IMR-90 (cell line): ENCODE measurements at regions not wholly inside any gene's neighbourhood (a gene's known extent, or its start where the extent isn't known, plus 50 kb on each side); places are given as distances from the start of the nearest gene placed in this dataset.

ENCODE experiments used
- ATAC-seq: fragments of 200-7000 bp; cut with Tn5 transposase; 2 replicates; pipeline ENCODE4 v1.9.1; 2020; ENCODE audit warnings: low read depth, mild to moderate bottlenecking, moderate library complexity
- BruUV-seq: library from RNA; stranded (reverse); fragments of 400-500 nt; replicated peaks from 2 replicates; lab custom pipeline; 2021; lab: Mats Ljungman, UMichigan
- CTCF ChIA-PET: fragments of 300-600 bp; formaldehyde crosslinking; extraction: SDS; loops from one replicate; lab custom pipeline; 2021; ENCODE audit warnings: antibody characterized with exemption; lab: Yijun Ruan, JAX
- POLR2A ChIA-PET: fragments of 300-600 bp; sonication (Branson Sonifier 250); formaldehyde crosslinking; loops from one replicate; lab custom pipeline; 2022; ENCODE audit warnings: antibody characterized with exemption; ENCODE audit not compliant: unreplicated experiment; lab: Charles Lee
- DNase-seq: peaks from one replicate; pipeline ENCODE4 v3.0.0; 2013
- H2AFZ ChIP-seq: replicated peaks from 2 replicates; pipeline ENCODE3; 2013; ENCODE audit warnings: low read length, mild to moderate bottlenecking; ENCODE audit not compliant: poor library complexity
- H2AK5ac ChIP-seq: 2 replicates; pipeline ENCODE4 v1.6.1; 2013; ENCODE audit warnings: low read depth, low read length, inconsistent platforms
- H2AK9ac ChIP-seq: replicated peaks from 2 replicates; pipeline ENCODE3; 2013; ENCODE audit warnings: mild to moderate bottlenecking, low read depth, low read length, moderate library complexity; ENCODE audit not compliant: poor library complexity
- H2BK120ac ChIP-seq: 2 replicates; pipeline ENCODE4 v1.6.1; 2013; ENCODE audit warnings: low read depth, low read length, inconsistent platforms
- H2BK15ac ChIP-seq: 3 replicates; pipeline ENCODE4 v1.6.1; 2013; ENCODE audit warnings: low read depth, low read length, inconsistent platforms
- H2BK20ac ChIP-seq: 2 replicates; pipeline ENCODE4 v1.6.1; 2013; ENCODE audit warnings: low read depth, mild to moderate bottlenecking, inconsistent platforms, low read length, moderate library complexity
- H2BK5ac ChIP-seq: 2 replicates; pipeline ENCODE4 v1.6.1; 2013; ENCODE audit warnings: mild to moderate bottlenecking, low read depth, low read length, inconsistent platforms; ENCODE audit not compliant: poor library complexity, severe bottlenecking
- H3K14ac ChIP-seq: replicated peaks from 2 replicates; pipeline ENCODE4 v1.6.1; 2013; ENCODE audit warnings: low read depth, low read length, inconsistent platforms
- H3K18ac ChIP-seq: 2 replicates; pipeline ENCODE4 v1.6.1; 2013; ENCODE audit warnings: low read depth, low read length, control low read depth
- H3K23ac ChIP-seq: 2 replicates; pipeline ENCODE4 v1.6.1; 2013; ENCODE audit warnings: low read depth, low read length, inconsistent platforms
- H3K27ac ChIP-seq: 2 replicates; pipeline ENCODE4 v1.5.1; 2013; ENCODE audit warnings: mild to moderate bottlenecking, control low read depth, low read length; ENCODE audit not compliant: insufficient read depth
- H3K27me3 ChIP-seq: 2 replicates; pipeline ENCODE4 v1.6.1; 2013; ENCODE audit warnings: low read length; ENCODE audit not compliant: control insufficient read depth, insufficient read depth
- H3K36me3 ChIP-seq: 2 replicates; pipeline ENCODE4 v1.6.1; 2013; ENCODE audit warnings: low read length, mixed read lengths; ENCODE audit not compliant: control insufficient read depth, insufficient read depth
- H3K4ac ChIP-seq: 2 replicates; pipeline ENCODE4 v1.6.1; 2013; ENCODE audit warnings: low read depth, low read length, inconsistent platforms
- H3K4me1 ChIP-seq: 2 replicates; pipeline ENCODE4 v1.6.1; 2013; ENCODE audit warnings: low read length, mixed read lengths; ENCODE audit not compliant: control insufficient read depth, insufficient read depth
- H3K4me2 ChIP-seq: 2 replicates; pipeline ENCODE4 v1.6.1; 2013; ENCODE audit warnings: low read depth, mild to moderate bottlenecking, control low read depth, low read length, moderate library complexity
- H3K4me3 ChIP-seq: 2 replicates; pipeline ENCODE4 v1.5.1; 2013; ENCODE audit warnings: low read depth, mild to moderate bottlenecking, control low read depth, low read length, moderate library complexity; ENCODE audit not compliant: insufficient read depth
- H3K56ac ChIP-seq: 2 replicates; pipeline ENCODE4 v1.6.1; 2013; ENCODE audit warnings: low read length, inconsistent platforms; ENCODE audit not compliant: insufficient read depth; ENCODE audit errors: extremely low read depth
- H3K79me1 ChIP-seq, 2 experiments: 2 replicates each; pipeline ENCODE4 v1.6.1; 2013; ENCODE audit warnings: low read length in 2 of 2, inconsistent platforms in 1 of 2, low read depth in 1 of 2
- H3K9ac ChIP-seq: 2 replicates; pipeline ENCODE4 v1.6.1; 2013; ENCODE audit warnings: low read depth, low read length, control low read depth
- H3K9me1 ChIP-seq: 2 replicates; pipeline ENCODE4 v1.6.1; 2013; ENCODE audit warnings: low read length, inconsistent platforms; ENCODE audit not compliant: insufficient read depth
- H3K9me3 ChIP-seq: 2 replicates; pipeline ENCODE4 v1.6.1; 2013; ENCODE audit warnings: low read length; ENCODE audit not compliant: control insufficient read depth, insufficient read depth
- H4K20me1 ChIP-seq: 2 replicates; pipeline ENCODE4 v1.6.1; 2013; ENCODE audit warnings: low read length, inconsistent platforms; ENCODE audit not compliant: insufficient read depth
- H4K5ac ChIP-seq: 2 replicates; pipeline ENCODE4 v1.6.1; 2013; ENCODE audit warnings: mild to moderate bottlenecking, low read depth, low read length, control low read depth
- H4K8ac ChIP-seq, 2 experiments: 2 replicates each; pipeline ENCODE4 v1.6.1; 2013; ENCODE audit warnings: low read depth in 2 of 2, low read length in 2 of 2, control low read depth in 1 of 2, inconsistent platforms in 1 of 2
- H4K91ac ChIP-seq: 2 replicates; pipeline ENCODE4 v1.6.1; 2013; ENCODE audit warnings: low read depth, low read length, inconsistent platforms; ENCODE audit not compliant: insufficient read depth
- BHLHE40 ChIP-seq: fragments of 150-350 bp; IDR thresholded peaks from 2 replicates; pipeline ENCODE4 v1.6.1; 2016; ENCODE audit warnings: mild to moderate bottlenecking, low read depth, low read length
- CEBPB ChIP-seq: IDR thresholded peaks from 2 replicates; pipeline ENCODE4 v1.6.1; 2012; ENCODE audit warnings: low read depth, low read length, improper control_type of control experiment
- CHD1 ChIP-seq: IDR thresholded peaks from 2 replicates; pipeline ENCODE4 v1.6.1; 2012; ENCODE audit warnings: low read depth, low read length, improper control_type of control experiment
- FOS ChIP-seq: fragments of 150-350 bp; IDR thresholded peaks from 2 replicates; pipeline ENCODE4 v1.6.1; 2016; ENCODE audit warnings: low read depth, low read length
- MAFK ChIP-seq: IDR thresholded peaks from 2 replicates; pipeline ENCODE4 v1.6.1; 2012; ENCODE audit warnings: low read depth, low read length, improper control_type of control experiment
- MAZ ChIP-seq: IDR thresholded peaks from 2 replicates; pipeline ENCODE4 v1.6.1; 2012; ENCODE audit warnings: low read depth, mild to moderate bottlenecking, low read length, improper control_type of control experiment, moderate library complexity, borderline replicate concordance
- MXI1 ChIP-seq: IDR thresholded peaks from 2 replicates; pipeline ENCODE4 v1.6.1; 2012; ENCODE audit warnings: low read depth, mild to moderate bottlenecking, low read length, moderate library complexity, borderline replicate concordance
- NFE2L2 ChIP-seq: fragments of 150-350 bp; IDR thresholded peaks from 2 replicates; pipeline ENCODE4 v1.6.1; 2016; ENCODE audit warnings: low read depth, mild to moderate bottlenecking, low read length
- POLR2A ChIP-seq: IDR thresholded peaks from 2 replicates; pipeline ENCODE4 v1.6.1; 2012; ENCODE audit warnings: mild to moderate bottlenecking, low read depth, low read length
- RCOR1 ChIP-seq: IDR thresholded peaks from 2 replicates; pipeline ENCODE4 v1.6.1; 2012; ENCODE audit warnings: mild to moderate bottlenecking, low read length, improper control_type of control experiment; ENCODE audit not compliant: insufficient replicate concordance
- RFX5 ChIP-seq: IDR thresholded peaks from 2 replicates; pipeline ENCODE4 v1.8.0; 2012; ENCODE audit warnings: low read depth, mild to moderate bottlenecking, low read length, moderate library complexity
- WGBS, 2 experiments: methylation state at CpG; one replicate each; pipeline versions ENCODE4 v1.1.5 to v1.1.7; 2013; ENCODE audit warnings: missing lambda C conversion rate in 2 of 2; ENCODE audit not compliant: insufficient read length in 1 of 2; ENCODE audit errors: extremely low coverage in 2 of 2; 5-methylcytosine and 5-hydroxymethylcytosine counted together
- dilution Hi-C: fragments of 300-500 bp; cut with HindIII; formaldehyde crosslinking; loops from one replicate; pipeline ENCODE4 v1.14.3; 2018; ENCODE audit warnings: low sequenced_read_pairs; ENCODE audit not compliant: unreplicated experiment
- in situ Hi-C: fragments of 300-500 bp; cut with MboI; formaldehyde crosslinking; loops from 3 replicates; pipeline ENCODE4 v1.14.3; 2019; ENCODE audit warnings: low sequenced_read_pairs, inconsistent platforms, mixed read lengths
- intact Hi-C: fragments of 100-400 bp; cut with micrococcal nuclease; formaldehyde crosslinking; loops from 2 replicates; pipeline ENCODE4 v1.10.0; 2022
- TF ChIP-seq, protein P1 (sequence below): fragments of 150-350 bp; IDR thresholded peaks from 2 replicates; pipeline ENCODE4 v1.6.1; 2017; ENCODE audit warnings: mild to moderate bottlenecking, antibody characterized with exemption, low read length, low read depth
- TF ChIP-seq, protein P2 (sequence below): fragments of 150-350 bp; IDR thresholded peaks from 2 replicates; pipeline ENCODE4 v1.6.1; 2016; ENCODE audit warnings: low read depth, mild to moderate bottlenecking, low read length, moderate library complexity, borderline replicate concordance

DNA sequence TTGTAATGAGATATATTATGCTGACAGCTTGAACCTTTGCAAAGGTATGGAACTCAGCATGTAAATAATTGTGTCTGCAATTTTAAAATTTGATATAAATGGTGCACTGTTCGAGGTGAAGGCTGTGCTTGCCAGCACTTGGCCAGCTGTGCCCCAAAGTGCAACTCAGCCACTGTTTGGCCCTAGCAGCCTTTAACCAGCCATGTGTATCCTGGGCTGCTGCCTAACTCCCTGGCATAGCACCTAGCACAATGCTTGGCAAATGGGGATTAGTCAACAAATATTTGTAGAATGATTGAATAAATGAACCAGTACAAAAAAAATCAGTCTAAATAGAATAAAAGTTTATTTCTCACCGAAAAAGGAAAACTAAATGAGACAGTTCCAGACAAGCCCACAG lies 83.8 kb upstream of the ZIC3 start:
- in situ Hi-C loops (no loop called here), dilution Hi-C loops (no loop called here), intact Hi-C loops (no loop called here)
- no peaks in the 10 kb centered on the region for H3K4me1 ChIP-seq
- ATAC-seq = no peak
- H3K9me1 ChIP-seq = no peaks in the 10 kb centered on the region
- no peak overlapping the region for H3K4me3 ChIP-seq
- H2BK20ac ChIP-seq = no peak overlapping the region
- no peaks in the 10 kb centered on the region for H3K9me3 ChIP-seq
- H4K8ac ChIP-seq = no peak overlapping the region
- no peaks in the 10 kb centered on the region for H3K79me1 ChIP-seq
- no peak overlapping the region for H4K91ac ChIP-seq
- no peak overlapping the region for H3K14ac ChIP-seq
- POLR2A ChIA-PET = no interaction called here
- no peaks in the 10 kb centered on the region for H4K20me1 ChIP-seq
- WGBS, 2 experiments = no CpG with 5 or more reads among the region's 2 CpGs
- no TSS peak for BruUV-seq
- TF ChIP-seq NFE2L2 = no peak
- no peak for TF ChIP-seq MXI1
- TF ChIP-seq, protein P1, sequence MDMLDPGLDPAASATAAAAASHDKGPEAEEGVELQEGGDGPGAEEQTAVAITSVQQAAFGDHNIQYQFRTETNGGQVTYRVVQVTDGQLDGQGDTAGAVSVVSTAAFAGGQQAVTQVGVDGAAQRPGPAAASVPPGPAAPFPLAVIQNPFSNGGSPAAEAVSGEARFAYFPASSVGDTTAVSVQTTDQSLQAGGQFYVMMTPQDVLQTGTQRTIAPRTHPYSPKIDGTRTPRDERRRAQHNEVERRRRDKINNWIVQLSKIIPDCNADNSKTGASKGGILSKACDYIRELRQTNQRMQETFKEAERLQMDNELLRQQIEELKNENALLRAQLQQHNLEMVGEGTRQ = no peak
- no peak for TF ChIP-seq RFX5
- TF ChIP-seq MAFK = no peak
- TF ChIP-seq BHLHE40 = no peak
- TF ChIP-seq, protein P2, sequence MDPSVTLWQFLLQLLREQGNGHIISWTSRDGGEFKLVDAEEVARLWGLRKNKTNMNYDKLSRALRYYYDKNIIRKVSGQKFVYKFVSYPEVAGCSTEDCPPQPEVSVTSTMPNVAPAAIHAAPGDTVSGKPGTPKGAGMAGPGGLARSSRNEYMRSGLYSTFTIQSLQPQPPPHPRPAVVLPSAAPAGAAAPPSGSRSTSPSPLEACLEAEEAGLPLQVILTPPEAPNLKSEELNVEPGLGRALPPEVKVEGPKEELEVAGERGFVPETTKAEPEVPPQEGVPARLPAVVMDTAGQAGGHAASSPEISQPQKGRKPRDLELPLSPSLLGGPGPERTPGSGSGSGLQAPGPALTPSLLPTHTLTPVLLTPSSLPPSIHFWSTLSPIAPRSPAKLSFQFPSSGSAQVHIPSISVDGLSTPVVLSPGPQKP = no peak
- no peak for TF ChIP-seq RCOR1
- no peak for TF ChIP-seq POLR2A
- TF ChIP-seq FOS = no peak
- no peak for TF ChIP-seq MAZ
- no peak for TF ChIP-seq CHD1
- TF ChIP-seq CEBPB = no peak
- no peak overlapping the region for H2BK120ac ChIP-seq
- H3K18ac ChIP-seq = no peak overlapping the region
- no peak overlapping the region for H2AFZ ChIP-seq
- CTCF ChIA-PET = no interaction called here
- H3K4ac ChIP-seq = no peak overlapping the region
- no peaks in the 10 kb centered on the region for H3K36me3 ChIP-seq
- DNase-seq = no peak
- H2AK9ac ChIP-seq = no peak overlapping the region
- no peak overlapping the region for H3K4me2 ChIP-seq
- H2BK5ac ChIP-seq = no peak overlapping the region
- no peak overlapping the region for H3K56ac ChIP-seq
- H3K9ac ChIP-seq = no peak overlapping the region
- H3K27me3 ChIP-seq = no peaks in the 10 kb centered on the region
- no peak overlapping the region for H2AK5ac ChIP-seq
- H2BK15ac ChIP-seq = no peak overlapping the region
- H4K5ac ChIP-seq = no peak overlapping the region
- no peak overlapping the region for H3K23ac ChIP-seq
- no peak overlapping the region for H3K27ac ChIP-seq
